WTC11 (cell line): ENCODE measurements at regions not wholly inside any gene's neighbourhood (a gene's known extent, or its start where the extent isn't known, plus 50 kb on each side); places are given as distances from the start of the nearest gene placed in this dataset.

Source experiments
- ATAC-seq: fragments of 200-7000 bp; cut with Tn5 transposase; 2 replicates; pipeline ENCODE4 v1.10.0; 2021; ENCODE audit warnings: mild to moderate bottlenecking, moderate library complexity
- CTCF ChIA-PET: fragments of 300-600 bp; sonication (Branson Sonifier 250); formaldehyde crosslinking; loops from one replicate; lab custom pipeline; 2021; ENCODE audit warnings: antibody characterized with exemption; lab: Charles Lee
- POLR2A ChIA-PET: fragments of 350-600 bp; sonication (Branson Sonifier 250); formaldehyde crosslinking; loops from one replicate; lab custom pipeline; 2021; ENCODE audit warnings: antibody characterized with exemption; lab: Charles Lee
- DNase-seq: peaks from one replicate; pipeline ENCODE4 v3.0.0; 2021; ENCODE audit warnings: low spot score
- H3K27ac Mint-ChIP-seq: 2 replicates; pipeline ENCODE4 v1.8.0; 2021; ENCODE audit warnings: mixed read lengths
- H3K27me3 Mint-ChIP-seq: 2 replicates; pipeline ENCODE4 v1.8.0; 2021; ENCODE audit warnings: low read depth, mild to moderate bottlenecking, moderate library complexity, mixed read lengths
- H3K36me3 Mint-ChIP-seq: 2 replicates; pipeline ENCODE4 v1.8.0; 2021; ENCODE audit warnings: mixed read lengths
- H3K4me1 Mint-ChIP-seq: 2 replicates; pipeline ENCODE4 v1.8.0; 2022; ENCODE audit warnings: mixed read lengths
- H3K4me3 Mint-ChIP-seq: 2 replicates; pipeline ENCODE4 v1.8.0; 2021; ENCODE audit warnings: mild to moderate bottlenecking, moderate library complexity, mixed read lengths
- H3K9me3 Mint-ChIP-seq: 2 replicates; pipeline ENCODE4 v1.8.0; 2021; ENCODE audit warnings: mixed read lengths
- AR ChIP-seq: fragments of 250-450 bp; sonication (Bioruptor Pico); IDR thresholded peaks from 2 replicates; pipeline ENCODE4 v1.9.0; 2021; ENCODE audit warnings: mild to moderate bottlenecking
- CBFB ChIP-seq: sonication (generic); formaldehyde crosslinking; IDR thresholded peaks from 2 replicates; pipeline ENCODE4 v1.8.1; 2022; ENCODE audit warnings: mild to moderate bottlenecking, low read depth, missing genetic modification reagents
- CREM ChIP-seq: sonication (generic); formaldehyde crosslinking; IDR thresholded peaks from 2 replicates; pipeline ENCODE4 v1.8.1; 2022; ENCODE audit warnings: mild to moderate bottlenecking, missing genetic modification reagents, moderate library complexity
- FOXP1 ChIP-seq: sonication (generic); formaldehyde crosslinking; IDR thresholded peaks from 2 replicates; pipeline ENCODE4 v1.8.0; 2022; ENCODE audit warnings: missing genetic modification reagents, mild to moderate bottlenecking, moderate library complexity, borderline replicate concordance
- GTF2I ChIP-seq: fragments of 250-450 bp; sonication (Bioruptor Pico); conservative IDR thresholded peaks from 2 replicates; pipeline ENCODE4 v1.4.0; 2021; ENCODE audit warnings: mild to moderate bottlenecking
- HMGA2 ChIP-seq: fragments of 250-450 bp; sonication (Bioruptor Pico); IDR thresholded peaks from 2 replicates; pipeline ENCODE4 v1.4.0; 2021; ENCODE audit warnings: mild to moderate bottlenecking, moderate library complexity
- MAX ChIP-seq: sonication (generic); formaldehyde crosslinking; IDR thresholded peaks from 2 replicates; pipeline ENCODE4 v1.8.0; 2022; ENCODE audit warnings: mild to moderate bottlenecking, missing genetic modification reagents
- MLX ChIP-seq: sonication (generic); formaldehyde crosslinking; IDR thresholded peaks from 2 replicates; pipeline ENCODE4 v1.8.1; 2023; ENCODE audit warnings: mild to moderate bottlenecking, missing genetic modification reagents, moderate library complexity
- NFE2L1 ChIP-seq: sonication (generic); formaldehyde crosslinking; IDR thresholded peaks from 2 replicates; pipeline ENCODE4 v1.8.1; 2023; ENCODE audit warnings: missing genetic modification reagents
- RORB ChIP-seq: fragments of 250-450 bp; sonication (Bioruptor Pico); IDR thresholded peaks from 2 replicates; pipeline ENCODE4 v1.9.0; 2021; ENCODE audit warnings: mild to moderate bottlenecking
- SP1 ChIP-seq: sonication (generic); formaldehyde crosslinking; conservative IDR thresholded peaks from 2 replicates; pipeline ENCODE4 v1.8.1; 2022; ENCODE audit warnings: missing genetic modification reagents
- ZMAT4 ChIP-seq: fragments of 250-450 bp; sonication (Bioruptor Pico); IDR thresholded peaks from 2 replicates; pipeline ENCODE4 v1.9.0; 2021; ENCODE audit warnings: mild to moderate bottlenecking
- ZNF138 ChIP-seq: sonication (generic); formaldehyde crosslinking; conservative IDR thresholded peaks from 2 replicates; pipeline ENCODE4 v1.8.1; 2022; ENCODE audit warnings: mild to moderate bottlenecking, moderate library complexity, missing genetic modification reagents
- ZNF423 ChIP-seq: fragments of 250-450 bp; sonication (Bioruptor Pico); IDR thresholded peaks from 2 replicates; pipeline ENCODE4 v2.1.2; 2022; ENCODE audit warnings: mild to moderate bottlenecking, moderate library complexity
- ZNF425 ChIP-seq: fragments of 250-450 bp; sonication (Bioruptor Pico); conservative IDR thresholded peaks from 2 replicates; pipeline ENCODE4 v1.9.0; 2021; ENCODE audit warnings: mild to moderate bottlenecking
- ZNF512 ChIP-seq: sonication (generic); formaldehyde crosslinking; IDR thresholded peaks from 2 replicates; pipeline ENCODE4 v1.8.1; 2022; ENCODE audit warnings: missing genetic modification reagents, borderline replicate concordance
- ZSCAN18 ChIP-seq: fragments of 250-450 bp; sonication (Bioruptor Pico); IDR thresholded peaks from 2 replicates; pipeline ENCODE4 v2.1.2; 2022; ENCODE audit warnings: mild to moderate bottlenecking, moderate library complexity
- TF ChIP-seq, protein P1 (sequence below): fragments of 250-450 bp; sonication (Bioruptor Pico); IDR thresholded peaks from 2 replicates; pipeline ENCODE4 v1.8.0; 2021; ENCODE audit warnings: mild to moderate bottlenecking
- TF ChIP-seq, protein P2 (sequence below): sonication (generic); formaldehyde crosslinking; IDR thresholded peaks from 2 replicates; pipeline ENCODE4 v1.8.1; 2023; ENCODE audit warnings: mild to moderate bottlenecking, moderate library complexity, missing genetic modification reagents

DNA sequence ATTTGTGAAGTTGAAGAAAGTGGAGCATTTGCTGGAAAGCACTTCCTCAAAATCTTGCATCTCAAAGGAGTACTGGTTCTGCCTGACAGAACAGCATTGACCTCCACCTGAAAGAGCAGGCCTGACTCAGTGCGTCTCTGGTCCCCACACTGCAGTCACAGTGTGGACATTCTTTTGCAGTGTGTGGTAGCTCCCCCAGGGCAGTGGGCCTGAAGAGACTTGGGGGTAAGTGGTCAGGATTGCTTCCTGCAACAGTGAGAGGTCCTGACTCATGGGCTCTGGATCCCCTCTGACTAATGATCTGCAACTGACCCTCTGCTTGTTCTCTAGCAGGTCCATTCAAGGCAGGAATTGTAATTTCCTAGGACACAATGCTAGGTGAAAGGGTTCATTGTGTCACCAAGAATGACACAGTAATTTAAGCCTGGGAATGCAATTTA, 204.9 kb upstream of the KCNJ16 start (continued):
- TF ChIP-seq AR (CRISPR knock-in tag) (no peak), ZNF512 (CRISPR knock-in tag) (no peak), HMGA2 (0 out of 2 replicates have a peak, but pooled peaks have one; percentile 5)

- Mint-ChIP-seq H3K4me3 (no peak overlapping the region), H3K36me3 (no peaks in the 10 kb centered on the region), H3K9me3 (0 out of 2 replicates have a peak, but pooled peaks cover 3% of the 10 kb centered on the region), H3K27me3 (no peaks in the 10 kb centered on the region), H3K4me1 (peaks cover 45% of the 10 kb centered on the region), H3K27ac (peak overlapping the region; percentile 37; the same call in 1 of the 2 replicates)
- CTCF ChIA-PET: interaction anchor here (1.3 kb wide), 1 partner anchor 264 kb away, joined by 3 read pairs; no protein-coding TSS in a partner anchor
- peak; percentile 93 for ATAC-seq
- no peak for DNase-seq
- POLR2A ChIA-PET: interaction anchor here (1.0 kb wide), 1 partner anchor 40 kb away, joined by 3 read pairs; no protein-coding TSS in a partner anchor
- TF ChIP-seq NFE2L1 (CRISPR knock-in tag) (no peak), ZSCAN18 (no peak), ZNF138 (CRISPR knock-in tag) (no peak), SP1 (CRISPR knock-in tag) (no peak), CBFB (CRISPR knock-in tag) (no peak), CREM (CRISPR knock-in tag) (no peak), GTF2I (CRISPR knock-in tag) (no peak), FOXP1 (CRISPR knock-in tag) (no peak), ZNF512 (CRISPR knock-in tag) (no peak), RORB (CRISPR knock-in tag) (no peak), MLX (CRISPR knock-in tag) (no peak), MAX (CRISPR knock-in tag) (no peak), ZMAT4 (no peak), ZNF423 (CRISPR knock-in tag) (no peak), HMGA2 (no peak), ZNF425 (CRISPR knock-in tag) (no peak)
- TF ChIP-seq, protein P1, sequence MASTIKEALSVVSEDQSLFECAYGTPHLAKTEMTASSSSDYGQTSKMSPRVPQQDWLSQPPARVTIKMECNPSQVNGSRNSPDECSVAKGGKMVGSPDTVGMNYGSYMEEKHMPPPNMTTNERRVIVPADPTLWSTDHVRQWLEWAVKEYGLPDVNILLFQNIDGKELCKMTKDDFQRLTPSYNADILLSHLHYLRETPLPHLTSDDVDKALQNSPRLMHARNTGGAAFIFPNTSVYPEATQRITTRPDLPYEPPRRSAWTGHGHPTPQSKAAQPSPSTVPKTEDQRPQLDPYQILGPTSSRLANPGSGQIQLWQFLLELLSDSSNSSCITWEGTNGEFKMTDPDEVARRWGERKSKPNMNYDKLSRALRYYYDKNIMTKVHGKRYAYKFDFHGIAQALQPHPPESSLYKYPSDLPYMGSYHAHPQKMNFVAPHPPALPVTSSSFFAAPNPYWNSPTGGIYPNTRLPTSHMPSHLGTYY (CRISPR knock-in tag): no peak
- TF ChIP-seq, protein P2, sequence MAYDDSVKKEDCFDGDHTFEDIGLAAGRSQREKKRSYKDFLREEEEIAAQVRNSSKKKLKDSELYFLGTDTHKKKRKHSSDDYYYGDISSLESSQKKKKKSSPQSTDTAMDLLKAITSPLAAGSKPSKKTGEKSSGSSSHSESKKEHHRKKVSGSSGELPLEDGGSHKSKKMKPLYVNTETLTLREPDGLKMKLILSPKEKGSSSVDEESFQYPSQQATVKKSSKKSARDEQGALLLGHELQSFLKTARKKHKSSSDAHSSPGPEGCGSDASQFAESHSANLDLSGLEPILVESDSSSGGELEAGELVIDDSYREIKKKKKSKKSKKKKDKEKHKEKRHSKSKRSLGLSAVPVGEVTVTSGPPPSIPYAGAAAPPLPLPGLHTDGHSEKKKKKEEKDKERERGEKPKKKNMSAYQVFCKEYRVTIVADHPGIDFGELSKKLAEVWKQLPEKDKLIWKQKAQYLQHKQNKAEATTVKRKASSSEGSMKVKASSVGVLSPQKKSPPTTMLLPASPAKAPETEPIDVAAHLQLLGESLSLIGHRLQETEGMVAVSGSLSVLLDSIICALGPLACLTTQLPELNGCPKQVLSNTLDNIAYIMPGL: no peak
These were observed 204.2 kb upstream of the KCNJ16 start for GRCh38 chr17:69870751-69871199.
